D721Med (cell line): ENCODE measurements at regions not wholly inside any gene's neighbourhood (a gene's known extent, or its start where the extent isn't known, plus 50 kb on each side); places are given as distances from the start of the nearest gene placed in this dataset.

Experiments
- DNase-seq: peaks from one replicate; pipeline ENCODE4 v3.0.0; 2011; ENCODE audit warnings: low spot score; ENCODE audit not compliant: insufficient read length
- FAIRE-seq: peaks from 2 replicates; lab custom pipeline; 2011; peaks lifted over from hg19 to GRCh38; lab: Jason Lieb, UNC
- CTCF ChIP-seq: IDR thresholded peaks from 2 replicates; pipeline ENCODE4 v1.5.1; 2012; ENCODE audit warnings: mild to moderate bottlenecking, control low read depth; ENCODE audit not compliant: insufficient read depth; ENCODE audit errors: missing control alignments

- no peak for DNase-seq
- TF ChIP-seq CTCF, result no peak
- no peak for FAIRE-seq
These were observed 114.1 kb downstream of the SLC16A9 start for GRCh38 chr10:59595593-59595992.

DNA sequence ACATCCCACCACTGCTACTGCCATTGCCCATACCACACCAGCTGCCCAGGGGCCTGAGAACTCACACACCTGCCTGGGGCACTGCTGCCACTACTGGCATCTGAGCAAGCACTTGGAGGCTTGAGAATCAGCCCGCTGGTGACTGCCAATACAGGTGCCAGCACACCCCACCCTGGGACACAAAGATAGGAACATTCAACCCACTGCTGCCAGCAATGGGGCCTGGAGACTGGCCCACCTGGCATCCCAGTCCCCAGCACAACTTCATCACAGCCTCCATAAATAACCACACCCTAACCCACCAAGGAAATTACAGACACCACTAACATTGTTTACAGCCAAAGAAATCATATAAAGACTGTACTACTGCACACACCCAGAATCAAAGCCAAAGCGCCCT is 115.9 kb downstream of the SLC16A9 start:
- FAIRE-seq (no peak), DNase-seq (no peak)
- TF ChIP-seq CTCF, result no peak

DNA sequence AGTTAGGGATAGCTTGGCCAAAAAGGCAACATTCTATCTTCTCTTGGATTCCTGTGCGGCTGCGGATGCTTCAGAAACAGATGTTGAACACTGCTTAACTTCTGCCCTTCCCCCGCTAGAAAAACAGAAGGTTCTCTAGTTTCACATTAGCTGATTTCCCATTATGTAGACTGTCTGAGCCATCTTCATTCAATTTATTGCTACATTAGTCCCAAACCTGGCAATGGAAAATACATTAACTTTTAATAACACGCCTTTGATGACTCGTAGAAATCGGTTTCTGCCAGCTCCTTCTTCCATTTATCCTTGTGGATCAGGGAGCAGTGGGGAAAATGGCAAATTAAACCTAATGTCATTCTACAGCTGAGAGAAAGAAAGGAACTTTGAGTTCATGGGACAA is 119.9 kb downstream of the SLC16A9 start:
- no peak for TF ChIP-seq CTCF
- no peak for FAIRE-seq

GRCh38 chr10:59588791-59589190 is 120.9 kb downstream of the SLC16A9 start:
- FAIRE-seq, result no peak
- TF ChIP-seq CTCF, result no peak

More for the DNA sequence above, 119.9 kb downstream of the SLC16A9 start:
- no peak for DNase-seq

DNA sequence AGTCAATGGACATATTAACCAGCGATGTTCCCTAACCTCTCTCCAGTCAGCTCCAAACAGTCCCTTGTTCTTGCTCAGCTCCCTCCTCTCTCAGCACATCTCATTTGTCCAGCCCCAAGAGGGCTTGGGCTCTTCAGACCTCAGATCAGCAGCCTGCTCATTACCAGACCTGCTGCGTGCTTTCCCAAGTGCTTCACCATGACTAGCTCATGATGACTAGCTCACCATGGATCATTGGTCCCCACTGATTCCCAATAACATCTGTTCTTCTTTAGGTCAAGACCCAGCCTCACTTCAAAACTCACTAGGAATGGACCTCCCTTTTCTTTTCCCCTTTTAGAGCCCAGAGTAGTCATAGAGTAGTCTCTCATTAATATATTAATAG is 121.9 kb downstream of the SLC16A9 start:
- no peak for DNase-seq
- FAIRE-seq, result no peak
- TF ChIP-seq CTCF, result no peak

More at GRCh38 chr10:59588791-59589190, 120.9 kb downstream of the SLC16A9 start:
- DNase-seq, result no peak

GRCh38 chr10:59587083-59587755 is 122.4 kb downstream of the SLC16A9 start:
- TF ChIP-seq CTCF, result no peak
- FAIRE-seq, result no peak
- DNase-seq, result no peak

- DNase-seq (no peak), FAIRE-seq (no peak)
These were observed 123.2 kb downstream of the SLC16A9 start for GRCh38 chr10:59586407-59586891.

More at GRCh38 chr10:59586407-59586891, 123.2 kb downstream of the SLC16A9 start:
- no peak for TF ChIP-seq CTCF
